HEK293T (cell line): ENCODE measurements at regions not wholly inside any gene's neighbourhood (a gene's known extent, or its start where the extent isn't known, plus 50 kb on each side); places are given as distances from the start of the nearest gene placed in this dataset.

Experiments used
- CTCF ChIA-PET: fragments of 350-600 bp; formaldehyde crosslinking; extraction: SDS; loops from one replicate; lab custom pipeline; 2021; ENCODE audit warnings: antibody characterized with exemption, inconsistent platforms; lab: Yijun Ruan, JAX
- POLR2A ChIA-PET: fragments of 350-600 bp; formaldehyde crosslinking; extraction: SDS; loops from one replicate; lab custom pipeline; 2020; ENCODE audit warnings: antibody characterized with exemption, inconsistent platforms; lab: Yijun Ruan, JAX
- DNase-seq: peaks from one replicate; pipeline ENCODE4 v3.0.0; 2012; ENCODE audit warnings: mixed read lengths; ENCODE audit errors: extremely low spot score
- ARNT ChIP-seq: fragments of 450-650 bp; IDR thresholded peaks from 2 replicates; pipeline ENCODE4 v1.6.1; 2017; ENCODE audit warnings: mild to moderate bottlenecking
- BHLHE40 ChIP-seq: fragments of 450-650 bp; IDR thresholded peaks from 2 replicates; pipeline ENCODE4 v1.6.1; 2016; ENCODE audit warnings: mild to moderate bottlenecking, moderate library complexity, borderline replicate concordance
- CTBP1 ChIP-seq: fragments of 450-650 bp; IDR thresholded peaks from 2 replicates; pipeline ENCODE4 v1.6.1; 2016; ENCODE audit warnings: borderline replicate concordance
- ELF4 ChIP-seq: fragments of 450-650 bp; IDR thresholded peaks from 2 replicates; pipeline ENCODE4 v1.6.1; 2017; ENCODE audit warnings: antibody characterized with exemption
- FOXA1 ChIP-seq: fragments of 450-650 bp; IDR thresholded peaks from 2 replicates; pipeline ENCODE4 v1.6.1; 2016; ENCODE audit warnings: mild to moderate bottlenecking
- FOXK2 ChIP-seq: fragments of 450-650 bp; IDR thresholded peaks from 2 replicates; pipeline ENCODE4 v1.6.1; 2016; ENCODE audit warnings: mild to moderate bottlenecking
- FOXM1 ChIP-seq: fragments of 450-650 bp; IDR thresholded peaks from 2 replicates; pipeline ENCODE4 v1.6.1; 2017; ENCODE audit warnings: mild to moderate bottlenecking, borderline replicate concordance
- HDGF ChIP-seq: fragments of 450-650 bp; IDR thresholded peaks from 2 replicates; pipeline ENCODE4 v1.6.1; 2017; ENCODE audit warnings: antibody characterized with exemption, borderline replicate concordance
- L3MBTL2 ChIP-seq: fragments of 450-650 bp; conservative IDR thresholded peaks from 2 replicates; pipeline ENCODE4 v1.6.1; 2016; ENCODE audit warnings: mild to moderate bottlenecking
- LEF1 ChIP-seq: fragments of 450-650 bp; IDR thresholded peaks from 2 replicates; pipeline ENCODE4 v1.6.1; 2017; ENCODE audit warnings: mild to moderate bottlenecking, borderline replicate concordance
- NFRKB ChIP-seq: fragments of 450-650 bp; IDR thresholded peaks from 2 replicates; pipeline ENCODE4 v1.6.1; 2016; ENCODE audit warnings: mild to moderate bottlenecking, moderate library complexity
- PKNOX1 ChIP-seq: fragments of 450-650 bp; IDR thresholded peaks from 2 replicates; pipeline ENCODE4 v1.6.1; 2016
- SP1 ChIP-seq: fragments of 450-650 bp; IDR thresholded peaks from 2 replicates; pipeline ENCODE4 v1.6.1; 2017
- SUZ12 ChIP-seq: fragments of 450-650 bp; IDR thresholded peaks from 2 replicates; pipeline ENCODE4 v1.6.1; 2016; ENCODE audit warnings: mild to moderate bottlenecking
- TARDBP ChIP-seq: fragments of 450-650 bp; IDR thresholded peaks from 2 replicates; pipeline ENCODE4 v1.6.1; 2016
- ZNF384 ChIP-seq: fragments of 450-650 bp; IDR thresholded peaks from 2 replicates; pipeline ENCODE4 v1.6.1; 2016

GRCh38 chr22:27246558-27246957, 555.0 kb downstream of the MN1 start:
- DNase-seq: no peak
- ChIA-PET CTCF (no interaction called here), POLR2A (no interaction called here)
- TF ChIP-seq HDGF: no peak
- no peak for TF ChIP-seq L3MBTL2
- TF ChIP-seq SUZ12: no peak
- TF ChIP-seq FOXA1: no peak
- no peak for TF ChIP-seq PKNOX1
- TF ChIP-seq FOXK2: no peak
- TF ChIP-seq NFRKB: no peak
- no peak for TF ChIP-seq ELF4
- TF ChIP-seq ARNT: no peak
- no peak for TF ChIP-seq SP1
- no peak for TF ChIP-seq TARDBP
- TF ChIP-seq FOXM1: no peak
- no peak for TF ChIP-seq BHLHE40
- no peak for TF ChIP-seq ZNF384
- no peak for TF ChIP-seq CTBP1
- no peak for TF ChIP-seq LEF1

- no peak for DNase-seq
These were observed 553.7 kb downstream of the MN1 start for GRCh38 chr22:27247701-27248434.

GRCh38 chr22:27250418-27250817, 551.1 kb downstream of the MN1 start:
- no peak for DNase-seq
- CTCF ChIA-PET: no interaction called here
- POLR2A ChIA-PET: no interaction called here
- no peak for TF ChIP-seq ARNT
- no peak for TF ChIP-seq FOXM1
- TF ChIP-seq L3MBTL2: no peak

More at GRCh38 chr22:27247701-27248434, 553.7 kb downstream of the MN1 start:
- ChIA-PET POLR2A (no interaction called here), CTCF (no interaction called here)
- TF ChIP-seq FOXK2: no peak
- no peak for TF ChIP-seq ARNT

- CTCF ChIA-PET: no interaction called here
- TF ChIP-seq BHLHE40: no peak
- no peak for TF ChIP-seq TARDBP
- no peak for TF ChIP-seq FOXM1
- no peak for TF ChIP-seq SUZ12
- TF ChIP-seq ARNT: no peak
- TF ChIP-seq L3MBTL2: no peak
- no peak for TF ChIP-seq CTBP1
- TF ChIP-seq ZNF384: no peak
- no peak for TF ChIP-seq FOXA1
- TF ChIP-seq PKNOX1: no peak
- no peak for TF ChIP-seq LEF1
- TF ChIP-seq ELF4: no peak
- TF ChIP-seq NFRKB: no peak
- no peak for TF ChIP-seq HDGF
- TF ChIP-seq SP1: no peak
- TF ChIP-seq FOXK2: no peak
These were observed 550.7 kb downstream of the MN1 start for GRCh38 chr22:27250886-27251285.

GRCh38 chr22:27251563-27251962, 550.0 kb downstream of the MN1 start:
- POLR2A ChIA-PET: no interaction called here
- DNase-seq: no peak
- CTCF ChIA-PET: no interaction called here
- no peak for TF ChIP-seq BHLHE40
- TF ChIP-seq LEF1: no peak
- TF ChIP-seq PKNOX1: no peak
- TF ChIP-seq FOXA1: no peak
- TF ChIP-seq ELF4: no peak
- no peak for TF ChIP-seq ARNT
- no peak for TF ChIP-seq FOXK2
- TF ChIP-seq HDGF: no peak
- no peak for TF ChIP-seq ZNF384
- TF ChIP-seq CTBP1: no peak
- no peak for TF ChIP-seq NFRKB
- TF ChIP-seq L3MBTL2: no peak
- no peak for TF ChIP-seq FOXM1
- TF ChIP-seq SUZ12: no peak

More at GRCh38 chr22:27250886-27251285, 550.7 kb downstream of the MN1 start:
- POLR2A ChIA-PET: no interaction called here
- no peak for DNase-seq

GRCh38 chr22:27252282-27253049, 549.1 kb downstream of the MN1 start:
- POLR2A ChIA-PET: no interaction called here
- no peak for DNase-seq
- CTCF ChIA-PET: no interaction called here
- TF ChIP-seq FOXM1: no peak
- no peak for TF ChIP-seq BHLHE40
- no peak for TF ChIP-seq SP1
- no peak for TF ChIP-seq L3MBTL2
- TF ChIP-seq NFRKB: no peak
- no peak for TF ChIP-seq SUZ12
- TF ChIP-seq ARNT: no peak
- TF ChIP-seq PKNOX1: no peak
- no peak for TF ChIP-seq CTBP1
- no peak for TF ChIP-seq FOXK2
- TF ChIP-seq HDGF: no peak
- no peak for TF ChIP-seq LEF1
- no peak for TF ChIP-seq TARDBP
- TF ChIP-seq ZNF384: no peak
